GM19351 (cell line): ENCODE measurements at regions not wholly inside any gene's neighbourhood (a gene's known extent, or its start where the extent isn't known, plus 50 kb on each side); places are given as distances from the start of the nearest gene placed in this dataset.

Experiments used
- ATAC-seq: cut with Tn5 transposase; IDR thresholded peaks from one replicate; pipeline ENCODE4 v1.9.1; 2021; ENCODE audit warnings: mild to moderate bottlenecking, moderate library complexity; ENCODE audit not compliant: unreplicated experiment

- no peak for ATAC-seq
These were observed 324.7 kb downstream of the MYCN start for GRCh38 chr2:16264931-16265540.

- ATAC-seq, result no peak
These were observed 324.1 kb downstream of the MYCN start for GRCh38 chr2:16264491-16264890.

GRCh38 chr2:16263241-16263890 is 323.0 kb downstream of the MYCN start:
- no peak for ATAC-seq

GRCh38 chr2:16262526-16263178 is 322.3 kb downstream of the MYCN start:
- no peak for ATAC-seq

- ATAC-seq, result no peak
These were observed 321.4 kb downstream of the MYCN start for GRCh38 chr2:16261791-16262190.

GRCh38 chr2:16261071-16261470 is 320.7 kb downstream of the MYCN start:
- no peak for ATAC-seq

GRCh38 chr2:16260041-16260830 is 319.9 kb downstream of the MYCN start:
- ATAC-seq, result no peak

- ATAC-seq, result no peak
These were observed 318.7 kb downstream of the MYCN start for GRCh38 chr2:16259010-16259409.

GRCh38 chr2:16258350-16258749 is 318.0 kb downstream of the MYCN start:
- ATAC-seq, result no peak

- ATAC-seq, result no peak
These were observed 317.1 kb downstream of the MYCN start for GRCh38 chr2:16257322-16258028.

GRCh38 chr2:16256601-16257321 is 316.4 kb downstream of the MYCN start:
- no peak for ATAC-seq

GRCh38 chr2:16255120-16255519 is 314.8 kb downstream of the MYCN start:
- no peak for ATAC-seq

GRCh38 chr2:16254356-16254965 is 314.1 kb downstream of the MYCN start:
- ATAC-seq, result no peak

GRCh38 chr2:16253291-16253690 is 312.9 kb downstream of the MYCN start:
- ATAC-seq, result no peak

GRCh38 chr2:16252891-16253290 is 312.5 kb downstream of the MYCN start:
- no peak for ATAC-seq

- ATAC-seq, result no peak
These were observed 311.9 kb downstream of the MYCN start for GRCh38 chr2:16252251-16252650.

- ATAC-seq, result no peak
These were observed 311.3 kb downstream of the MYCN start for GRCh38 chr2:16251511-16252225.

- no peak for ATAC-seq
These were observed 310.5 kb downstream of the MYCN start for GRCh38 chr2:16250886-16251285.

GRCh38 chr2:16250466-16250865 is 310.1 kb downstream of the MYCN start:
- no peak for ATAC-seq
